Lower leg skin (tissue), 4 donors: ENCODE measurements at regions not wholly inside any gene's neighbourhood (a gene's known extent, or its start where the extent isn't known, plus 50 kb on each side); places are given as distances from the start of the nearest gene placed in this dataset.

ENCODE experiments used
- DNase-seq, 2 donors: peaks; one replicate each; pipeline ENCODE4 v3.0.0-alpha.2; 2019; ENCODE audit warnings: low spot score in 2 of 2
- H3K4me3 ChIP-seq: fragments of 200-600 bp; sonication (generic); 2 replicates; pipeline ENCODE4 v1.5.1; 2017; ENCODE audit warnings: mild to moderate bottlenecking, low read depth; ENCODE audit not compliant: poor library complexity, severe bottlenecking
- POLR2A ChIP-seq, 2 donors: fragments of 450-650 bp; IDR thresholded peaks; one replicate each; pipeline ENCODE4 v1.6.1; 2016 to 2017; ENCODE audit warnings: antibody characterized with exemption in 2 of 2, mild to moderate bottlenecking in 1 of 2, moderate library complexity in 1 of 2
- WGBS, 2 donors: methylation state at CpG; one replicate each; pipeline ENCODE4 v1.1.5; 2018; 5-methylcytosine and 5-hydroxymethylcytosine counted together
- intact Hi-C: fragments of 100-400 bp; cut with DNase I; formaldehyde crosslinking; loops from one replicate; pipeline ENCODE4 v1.15.0; 2023; ENCODE audit warnings: low total_unique reads
- TF ChIP-seq, protein P1 (sequence below), 3 donors: fragments of 450-650 bp; IDR thresholded peaks; one replicate each; pipeline ENCODE4 v1.5.1; 2016; ENCODE audit warnings: antibody characterized with exemption in 3 of 3, mild to moderate bottlenecking in 3 of 3, moderate library complexity in 2 of 3

DNA sequence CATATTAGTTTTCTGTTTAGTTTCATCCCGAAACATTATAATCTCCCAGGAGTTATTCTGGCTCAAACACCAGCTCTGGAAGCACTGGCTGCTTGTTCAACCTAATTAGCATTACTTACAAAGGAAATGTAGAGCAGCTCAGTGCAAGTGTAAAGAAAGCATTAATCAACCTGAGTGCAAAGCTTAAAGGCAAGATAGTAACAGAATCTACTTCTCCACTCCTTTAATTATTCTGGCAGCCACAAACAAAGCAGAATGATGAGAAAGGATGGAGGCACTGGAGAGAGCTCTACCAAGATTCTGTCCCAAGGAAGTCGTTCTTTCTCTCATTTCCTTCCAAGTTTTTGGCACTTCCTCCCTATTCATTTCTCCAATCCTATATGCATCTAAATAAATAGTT lies 1384.0 kb downstream of the ZPLD1 start:
- intact Hi-C loops, result no loop called here
- no peak for DNase-seq
- TF ChIP-seq, protein P1, sequence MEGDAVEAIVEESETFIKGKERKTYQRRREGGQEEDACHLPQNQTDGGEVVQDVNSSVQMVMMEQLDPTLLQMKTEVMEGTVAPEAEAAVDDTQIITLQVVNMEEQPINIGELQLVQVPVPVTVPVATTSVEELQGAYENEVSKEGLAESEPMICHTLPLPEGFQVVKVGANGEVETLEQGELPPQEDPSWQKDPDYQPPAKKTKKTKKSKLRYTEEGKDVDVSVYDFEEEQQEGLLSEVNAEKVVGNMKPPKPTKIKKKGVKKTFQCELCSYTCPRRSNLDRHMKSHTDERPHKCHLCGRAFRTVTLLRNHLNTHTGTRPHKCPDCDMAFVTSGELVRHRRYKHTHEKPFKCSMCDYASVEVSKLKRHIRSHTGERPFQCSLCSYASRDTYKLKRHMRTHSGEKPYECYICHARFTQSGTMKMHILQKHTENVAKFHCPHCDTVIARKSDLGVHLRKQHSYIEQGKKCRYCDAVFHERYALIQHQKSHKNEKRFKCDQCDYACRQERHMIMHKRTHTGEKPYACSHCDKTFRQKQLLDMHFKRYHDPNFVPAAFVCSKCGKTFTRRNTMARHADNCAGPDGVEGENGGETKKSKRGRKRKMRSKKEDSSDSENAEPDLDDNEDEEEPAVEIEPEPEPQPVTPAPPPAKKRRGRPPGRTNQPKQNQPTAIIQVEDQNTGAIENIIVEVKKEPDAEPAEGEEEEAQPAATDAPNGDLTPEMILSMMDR (IDR thresholded peaks at IDR 0.05), result no peak
- no peak for TF ChIP-seq POLR2A (IDR thresholded peaks at IDR 0.05)
- 48 to 49% methylated on average over 2 of the region's 2 CpGs for WGBS, 2 donors
- H3K4me3 ChIP-seq, result no peak overlapping the region

DNA sequence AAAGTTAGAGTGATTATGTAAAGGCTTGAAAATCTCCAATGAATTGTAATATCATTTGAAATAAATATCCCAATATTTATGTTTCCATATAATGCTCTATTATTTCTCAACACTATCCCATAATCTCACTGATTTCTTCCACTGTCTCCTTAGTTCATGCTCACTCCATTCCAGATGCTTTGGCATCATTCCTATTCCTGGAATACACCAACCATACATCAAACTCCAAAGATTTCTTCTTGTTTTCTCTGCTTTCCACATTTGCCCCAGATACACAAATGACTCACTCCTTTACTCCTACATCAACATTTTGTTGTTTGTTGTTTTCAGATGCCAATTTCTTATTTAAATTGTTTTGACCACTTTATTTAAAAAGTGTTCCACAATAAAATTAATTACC lies 1390.8 kb downstream of the ZPLD1 start:
- H3K4me3 ChIP-seq, result no peak overlapping the region
- intact Hi-C loops, result no loop called here
- no peak for DNase-seq
- TF ChIP-seq POLR2A (IDR thresholded peaks at IDR 0.05), result no peak
- TF ChIP-seq, protein P1 (IDR thresholded peaks at IDR 0.05), result no peak

DNA sequence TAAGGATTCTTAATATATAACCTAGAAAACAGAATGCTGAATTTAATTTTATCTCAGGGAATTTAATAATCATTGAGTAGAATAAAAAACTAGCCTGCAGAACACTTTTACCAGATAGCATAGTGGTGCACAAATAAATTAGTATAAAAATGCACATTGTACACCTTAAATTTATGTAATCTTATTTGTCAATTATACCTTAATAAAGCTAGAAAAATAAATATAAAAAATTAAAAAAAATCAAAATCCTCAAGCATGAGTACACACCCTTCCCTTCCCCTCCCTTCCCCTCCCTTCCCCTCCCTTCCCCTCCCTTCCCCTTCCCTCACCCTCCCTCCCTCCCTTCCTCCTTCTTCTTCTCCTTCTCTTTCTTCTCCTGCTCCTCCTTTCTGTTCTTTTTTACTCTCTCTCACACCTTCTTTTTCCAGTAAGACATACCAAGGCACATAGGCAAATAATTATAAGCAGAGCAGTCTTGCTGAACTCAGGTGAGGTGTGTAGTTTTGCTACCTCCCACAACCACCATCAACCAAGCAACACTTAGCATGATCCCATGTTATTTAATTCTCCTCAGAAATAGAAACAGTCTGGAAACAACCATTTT lies 1395.0 kb downstream of the ZPLD1 start:
- no peak for DNase-seq
- intact Hi-C loops, result no loop called here
- no peak overlapping the region for H3K4me3 ChIP-seq
- TF ChIP-seq, protein P1 (IDR thresholded peaks at IDR 0.05), result no peak
- TF ChIP-seq POLR2A (IDR thresholded peaks at IDR 0.05), result no peak

DNA sequence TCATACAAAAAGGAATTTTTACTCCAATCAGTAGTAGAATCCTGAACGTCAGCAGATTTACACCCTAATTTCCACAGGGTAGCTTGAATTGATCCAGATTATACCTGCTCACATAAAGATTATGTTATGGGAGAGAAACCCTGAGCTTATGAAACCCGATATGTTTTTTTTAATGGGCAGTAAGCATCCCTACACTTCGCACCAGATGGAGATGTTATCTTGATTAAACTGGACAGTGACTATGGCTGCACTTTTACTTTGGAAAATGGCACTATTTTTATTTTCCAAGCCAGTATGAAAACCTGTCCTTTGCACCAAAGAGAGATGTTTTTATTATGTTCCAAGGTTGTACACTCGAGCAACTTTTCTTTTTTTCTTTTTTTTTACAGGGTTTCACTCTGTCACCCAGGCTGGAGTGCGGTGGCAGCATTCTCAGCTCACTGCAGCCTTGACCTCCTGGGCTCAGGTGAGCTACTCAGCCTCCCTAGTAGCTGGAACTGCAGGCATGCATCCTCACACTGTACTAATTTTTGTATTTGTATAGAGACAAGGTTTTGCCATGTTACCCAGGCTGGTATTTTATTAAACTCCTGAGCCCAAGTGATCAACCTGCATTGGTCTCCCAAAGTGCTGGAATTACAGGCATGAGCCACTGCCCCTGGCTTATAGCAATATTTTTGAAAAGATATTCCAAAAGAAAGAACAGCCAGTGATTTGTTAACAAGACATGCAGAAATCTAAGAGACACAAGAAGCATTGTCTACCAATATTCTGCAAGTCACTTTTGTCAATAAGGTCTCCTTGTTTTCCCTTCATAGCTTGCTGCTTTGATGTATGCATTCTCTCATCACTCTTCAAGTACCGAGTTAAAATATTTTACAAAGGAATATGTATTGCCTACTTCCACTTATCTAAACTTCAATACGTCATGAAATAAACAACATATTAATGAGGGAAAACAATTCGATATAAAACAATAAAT lies 1412.6 kb downstream of the ZPLD1 start:
- 76 to 83% methylated on average over 8 of the region's 8 CpGs for WGBS, 2 donors
- no peak for TF ChIP-seq POLR2A (IDR thresholded peaks at IDR 0.05)
- TF ChIP-seq, protein P1 (IDR thresholded peaks at IDR 0.05), result no peak

DNA sequence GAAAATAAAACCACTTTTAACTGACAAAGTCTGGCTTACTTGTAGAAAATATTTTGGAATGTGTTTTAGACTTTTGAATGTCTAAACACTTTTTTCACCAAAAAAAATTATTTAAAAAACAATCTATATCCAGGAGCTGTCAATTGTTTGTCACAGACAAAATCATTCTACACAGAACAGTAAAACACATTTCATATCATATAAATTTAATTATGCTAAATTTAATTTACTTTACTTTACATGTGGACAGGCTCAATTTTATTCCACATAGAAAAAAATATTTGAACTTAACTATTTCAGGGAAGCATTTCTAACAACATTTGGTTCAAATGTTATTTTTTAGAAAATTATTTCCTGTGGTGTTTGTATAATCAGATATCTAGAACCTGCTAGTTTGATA lies 1417.0 kb downstream of the ZPLD1 start:
- no peak for DNase-seq
- TF ChIP-seq POLR2A (IDR thresholded peaks at IDR 0.05), result no peak
- TF ChIP-seq, protein P1 (IDR thresholded peaks at IDR 0.05), result no peak
- intact Hi-C loops, result no loop called here
- no peak overlapping the region for H3K4me3 ChIP-seq

More for the DNA sequence above, 1412.6 kb downstream of the ZPLD1 start:
- intact Hi-C loops, result no loop called here
- no peak for DNase-seq
- H3K4me3 ChIP-seq, result no peak overlapping the region
